Effector memory CD8-positive, alpha-beta T cell (primary cell): ENCODE measurements at regions not wholly inside any gene's neighbourhood (a gene's known extent, or its start where the extent isn't known, plus 50 kb on each side); places are given as distances from the start of the nearest gene placed in this dataset.
"Not testable (repeated sequence)": the region's sequence is repeated elsewhere in the genome, so short reads cannot be mapped to it uniquely, and the experiment has no call there.

Experiments used
- ATAC-seq: fragments of 150-1000 bp; cut with Tn5 transposase; replicated peaks from 2 replicates; pipeline ENCODE4 v1.10.0; 2021; ENCODE audit warnings: mild to moderate bottlenecking, moderate library complexity
- DNase-seq, 3 experiments: peaks; one replicate each; pipeline ENCODE4 v3.0.0; 2021
- H3K27ac Mint-ChIP-seq, 2 donors: one replicate each; pipeline ENCODE4 v1.8.0; 2022; ENCODE audit warnings: mild to moderate bottlenecking in 2 of 2, mixed read lengths in 2 of 2, moderate library complexity in 2 of 2
- H3K27me3 Mint-ChIP-seq, 2 donors: one replicate each; pipeline ENCODE4 v1.8.0; 2022; ENCODE audit warnings: mixed read lengths in 2 of 2
- H3K36me3 Mint-ChIP-seq: one replicate; pipeline ENCODE4 v1.8.0; 2022; ENCODE audit warnings: mild to moderate bottlenecking, moderate library complexity, mixed read lengths; ENCODE audit not compliant: insufficient read depth
- H3K4me1 Mint-ChIP-seq, 2 donors: one replicate each; pipeline ENCODE4 v1.8.0; 2022; ENCODE audit warnings: low read depth in 2 of 2, mixed read lengths in 2 of 2
- H3K4me3 Mint-ChIP-seq, 2 donors: one replicate each; pipeline ENCODE4 v1.8.0; 2022; ENCODE audit warnings: mild to moderate bottlenecking in 2 of 2, mixed read lengths in 2 of 2, moderate library complexity in 2 of 2
- H3K9me3 Mint-ChIP-seq, 2 donors: one replicate each; pipeline ENCODE4 v1.8.0; 2022; ENCODE audit warnings: mixed read lengths in 2 of 2

DNA sequence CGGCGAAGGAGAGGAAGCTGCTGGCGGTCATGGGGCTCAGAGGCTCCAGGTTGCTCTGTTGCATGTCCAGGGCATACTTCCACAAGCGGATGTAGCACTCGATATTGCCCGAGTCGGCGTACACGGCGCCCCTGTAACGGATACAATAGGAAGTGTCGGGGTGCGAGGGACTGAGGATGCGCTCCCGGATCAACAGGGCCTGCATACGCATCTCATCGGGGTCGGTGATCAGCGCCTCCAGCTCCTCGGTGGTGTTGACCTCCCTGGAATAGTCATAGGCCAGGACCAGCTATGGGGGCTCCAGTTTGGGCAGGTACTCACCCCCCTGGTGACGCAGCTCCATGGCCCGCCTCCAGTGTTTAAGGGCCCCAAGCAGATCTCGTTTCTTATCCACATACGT, 150.8 kb downstream of the POTEC start:
- not testable (repeated sequence) for H3K27me3 Mint-ChIP-seq, H3K36me3 Mint-ChIP-seq, H3K4me3 Mint-ChIP-seq, DNase-seq, ATAC-seq, H3K4me1 Mint-ChIP-seq, H3K27ac Mint-ChIP-seq, H3K9me3 Mint-ChIP-seq

DNA sequence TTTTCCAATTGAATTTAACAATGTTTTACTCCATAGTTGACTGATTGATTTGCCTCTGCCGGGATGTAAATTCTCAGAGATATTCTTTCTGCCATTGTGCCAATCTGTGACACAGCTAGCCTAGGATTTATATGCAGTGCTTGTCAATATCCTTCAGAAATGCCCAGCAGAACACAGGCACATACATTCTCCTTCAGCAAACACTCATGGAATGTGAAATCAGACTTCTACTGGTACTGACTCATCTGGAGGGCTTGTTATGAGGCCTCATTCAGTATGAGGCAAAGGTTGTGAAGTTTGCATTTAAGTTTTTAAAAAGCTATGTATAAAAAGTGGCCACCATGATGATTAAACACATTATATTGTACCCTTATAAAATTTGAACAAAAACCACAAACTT, 158.4 kb downstream of the POTEC start:
- not testable (repeated sequence) for DNase-seq

DNA sequence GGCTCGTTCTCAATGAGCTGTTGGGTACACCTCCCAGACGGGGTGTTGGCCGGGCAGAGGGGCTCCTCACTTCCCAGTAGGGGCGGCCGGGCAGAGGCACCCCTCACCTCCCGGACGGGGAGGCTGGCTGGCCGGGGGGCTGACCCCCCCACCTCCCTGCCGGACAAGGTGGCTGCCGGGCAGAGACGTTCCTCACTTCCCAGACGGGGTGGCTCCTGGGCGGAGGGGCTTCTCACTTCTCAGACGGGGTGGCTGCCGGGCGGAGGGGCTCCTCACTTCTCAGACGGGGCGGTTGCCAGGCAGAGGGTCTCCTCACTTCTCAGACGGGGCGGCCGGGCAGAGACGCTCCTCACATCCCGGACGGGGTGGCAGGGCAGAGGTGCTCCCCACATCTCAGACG, 160.7 kb downstream of the POTEC start:
- not testable (repeated sequence) for H3K4me1 Mint-ChIP-seq, H3K9me3 Mint-ChIP-seq, H3K4me3 Mint-ChIP-seq, H3K27ac Mint-ChIP-seq, DNase-seq, H3K36me3 Mint-ChIP-seq, H3K27me3 Mint-ChIP-seq, ATAC-seq

More for the DNA sequence above, 158.4 kb downstream of the POTEC start:
- not testable (repeated sequence) for H3K9me3 Mint-ChIP-seq, ATAC-seq, H3K27ac Mint-ChIP-seq, H3K36me3 Mint-ChIP-seq, H3K4me1 Mint-ChIP-seq, H3K4me3 Mint-ChIP-seq, H3K27me3 Mint-ChIP-seq

DNA sequence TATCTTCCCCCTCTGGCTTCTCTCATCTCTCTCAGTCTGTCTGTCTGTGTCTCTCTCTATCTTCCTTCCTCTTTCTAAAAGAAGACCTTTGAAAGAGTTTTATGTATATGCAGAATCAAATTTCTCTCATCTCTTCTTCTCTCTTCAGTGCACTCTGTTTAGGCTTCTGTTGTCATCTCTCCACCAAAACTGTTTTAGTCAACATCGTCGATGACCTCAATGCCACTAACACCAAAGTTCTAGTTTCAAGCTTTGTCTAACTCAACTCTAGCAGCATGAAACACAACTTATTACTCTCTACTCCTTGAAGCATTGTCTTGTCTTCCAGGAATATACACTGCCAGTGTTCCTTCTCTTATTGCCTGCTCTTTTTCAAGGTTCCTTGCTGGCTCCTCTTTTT, 163.9 kb downstream of the POTEC start:
- not testable (repeated sequence) for H3K27ac Mint-ChIP-seq, H3K27me3 Mint-ChIP-seq, H3K36me3 Mint-ChIP-seq, H3K9me3 Mint-ChIP-seq, ATAC-seq, H3K4me3 Mint-ChIP-seq, H3K4me1 Mint-ChIP-seq, DNase-seq

DNA sequence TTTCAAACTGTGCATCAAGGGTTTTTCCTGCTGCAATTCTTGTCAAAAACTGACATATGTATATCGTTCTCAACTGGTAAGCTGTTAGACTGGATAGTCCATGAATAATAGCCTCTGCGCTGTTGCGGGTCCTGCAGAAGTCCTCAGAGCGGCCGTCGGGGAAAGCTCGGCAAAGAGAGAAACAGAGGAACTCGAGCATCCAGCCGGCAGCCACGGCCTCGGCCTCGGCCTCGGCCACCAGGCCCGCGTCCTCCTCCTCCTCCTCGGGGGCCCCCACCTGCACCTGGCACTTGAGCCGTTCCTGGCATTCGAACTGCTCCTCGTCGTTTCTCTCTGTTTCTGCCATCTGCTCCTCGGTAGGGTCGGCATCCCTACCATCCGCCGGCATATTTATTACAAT, 165.0 kb downstream of the POTEC start:
- not testable (repeated sequence) for ATAC-seq, H3K27ac Mint-ChIP-seq, DNase-seq, H3K27me3 Mint-ChIP-seq, H3K4me3 Mint-ChIP-seq, H3K4me1 Mint-ChIP-seq, H3K36me3 Mint-ChIP-seq, H3K9me3 Mint-ChIP-seq

DNA sequence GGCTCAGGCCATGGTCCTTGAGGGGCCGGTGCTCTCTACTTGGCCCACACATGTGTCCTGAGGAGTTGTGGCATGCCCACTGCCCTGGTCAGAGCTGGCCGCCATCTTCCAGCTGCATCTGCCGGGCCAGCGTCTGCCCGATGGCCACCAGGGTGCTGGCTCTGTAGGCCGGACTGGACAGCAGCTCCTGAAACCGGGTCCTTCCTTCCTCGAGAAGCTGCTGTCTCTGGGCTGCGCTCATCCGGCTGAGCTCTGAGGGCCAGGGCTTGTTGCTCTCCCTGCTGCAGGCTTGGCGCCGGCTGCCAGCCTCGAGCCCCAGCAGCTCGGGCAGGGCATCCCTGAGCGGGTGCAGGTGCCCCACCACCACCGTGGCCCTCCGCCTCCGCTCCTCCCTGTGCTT, 182.1 kb downstream of the POTEC start:
- not testable (repeated sequence) for H3K4me3 Mint-ChIP-seq, DNase-seq, H3K9me3 Mint-ChIP-seq, H3K4me1 Mint-ChIP-seq, ATAC-seq, H3K36me3 Mint-ChIP-seq, H3K27me3 Mint-ChIP-seq, H3K27ac Mint-ChIP-seq

DNA sequence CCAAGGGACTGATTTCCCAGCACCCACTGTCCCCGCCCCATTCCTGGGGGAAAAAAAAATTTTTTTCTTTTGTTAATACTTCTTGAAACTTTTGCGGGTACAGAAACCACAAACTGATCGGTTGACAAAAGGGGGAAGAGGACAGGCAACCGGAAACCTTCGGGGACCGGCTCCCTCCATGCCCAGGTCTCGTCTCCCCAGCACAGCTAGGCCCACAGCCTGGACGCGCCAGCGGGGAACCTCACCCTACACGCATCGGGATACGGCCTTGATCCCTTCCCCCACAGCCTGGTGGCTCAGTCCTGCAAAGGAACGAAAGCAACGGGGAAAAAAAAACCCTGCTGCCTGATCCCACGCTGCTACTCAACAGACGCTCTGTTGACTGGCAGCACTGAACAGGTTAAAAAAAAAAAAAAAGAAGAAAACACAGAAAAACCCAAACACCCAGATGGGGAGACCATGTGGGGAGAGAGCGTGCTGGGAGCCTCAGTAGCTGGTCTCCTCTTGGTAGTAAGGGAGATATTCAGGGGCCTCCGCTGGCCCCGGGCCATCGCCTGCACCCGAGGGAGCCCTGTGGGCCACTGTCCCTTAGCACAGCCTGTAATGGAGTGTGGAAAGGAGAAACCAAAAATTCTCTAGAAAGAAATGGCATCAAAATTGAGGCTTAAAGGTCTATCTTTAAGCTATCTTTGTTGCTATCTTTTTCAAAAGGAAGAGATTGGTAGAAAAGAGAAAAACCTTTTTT, 185.7 kb downstream of the POTEC start:
- not testable (repeated sequence) for H3K9me3 Mint-ChIP-seq, ATAC-seq, H3K27ac Mint-ChIP-seq, H3K4me3 Mint-ChIP-seq, H3K4me1 Mint-ChIP-seq, H3K27me3 Mint-ChIP-seq, DNase-seq, H3K36me3 Mint-ChIP-seq

DNA sequence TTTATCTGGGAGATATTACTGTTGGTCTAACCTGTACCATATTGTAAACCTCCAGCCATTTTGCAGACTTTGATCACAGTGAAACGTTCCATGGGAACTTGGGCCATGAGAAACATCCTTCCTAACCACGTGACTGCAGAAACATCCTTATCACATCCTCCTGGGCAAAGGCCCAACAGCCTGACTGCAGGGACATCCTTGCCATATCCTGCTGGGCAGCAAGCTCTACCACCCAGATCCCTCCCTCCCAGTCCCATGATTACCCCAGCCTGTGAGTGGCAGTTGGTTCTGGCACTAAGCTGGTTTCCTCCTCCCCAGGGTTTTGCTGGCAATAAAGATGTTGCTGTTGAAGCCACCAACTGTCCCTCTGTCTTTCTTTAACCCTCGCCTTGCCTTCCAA, 201.2 kb downstream of the POTEC start:
- H3K27ac Mint-ChIP-seq, H3K9me3 Mint-ChIP-seq, H3K27me3 Mint-ChIP-seq, ATAC-seq, H3K4me1 Mint-ChIP-seq, DNase-seq, H3K36me3 Mint-ChIP-seq, H3K4me3 Mint-ChIP-seq: not testable (repeated sequence)

DNA sequence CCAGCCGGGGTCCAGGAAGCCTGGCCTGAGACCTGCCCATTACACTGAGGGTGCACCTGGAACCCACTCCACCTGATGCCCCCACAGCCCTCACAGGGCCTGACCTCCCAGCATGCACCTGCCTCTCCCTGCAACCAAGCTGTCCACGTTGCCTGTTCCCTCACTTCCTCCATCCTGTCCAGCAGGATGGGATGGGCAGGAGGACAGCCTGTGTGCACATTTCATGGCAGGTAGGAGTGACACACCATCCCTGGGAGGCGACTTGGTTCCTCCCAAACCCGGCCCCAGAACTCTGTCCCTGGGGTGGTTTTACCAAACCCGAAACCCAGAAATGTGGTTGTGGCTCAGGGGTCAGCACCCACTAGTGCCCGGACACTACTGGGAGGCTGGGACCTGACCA, 203.8 kb upstream of the ZNF519 start:
- H3K36me3 Mint-ChIP-seq, H3K4me3 Mint-ChIP-seq, ATAC-seq, DNase-seq, H3K27me3 Mint-ChIP-seq, H3K27ac Mint-ChIP-seq, H3K9me3 Mint-ChIP-seq: not testable (repeated sequence)
- H3K4me1 Mint-ChIP-seq: peaks cover 18 to 19% of the 10 kb centered on the region in 2 donors

DNA sequence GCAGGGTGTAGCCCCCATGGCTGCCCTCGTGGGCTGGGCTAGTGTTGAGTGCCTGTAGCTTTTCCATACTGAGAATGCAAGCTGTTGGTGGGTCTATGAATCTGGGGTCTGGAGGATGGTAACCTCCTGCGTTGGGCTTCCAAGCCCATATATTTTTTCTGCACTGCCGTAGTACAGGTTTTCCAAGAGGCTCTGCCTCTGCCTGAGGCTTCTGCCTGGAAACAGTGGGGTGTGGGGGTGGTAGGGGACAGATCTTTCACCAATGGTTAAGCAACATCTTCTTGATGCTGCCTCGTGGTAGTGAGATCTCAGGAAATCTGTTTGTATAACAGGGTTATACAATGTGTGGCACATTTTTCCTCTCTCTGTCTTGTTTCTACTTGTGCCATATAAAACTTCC, 189.0 kb upstream of the ZNF519 start:
- DNase-seq, H3K27me3 Mint-ChIP-seq, ATAC-seq, H3K4me1 Mint-ChIP-seq, H3K36me3 Mint-ChIP-seq, H3K9me3 Mint-ChIP-seq, H3K27ac Mint-ChIP-seq, H3K4me3 Mint-ChIP-seq: not testable (repeated sequence)

DNA sequence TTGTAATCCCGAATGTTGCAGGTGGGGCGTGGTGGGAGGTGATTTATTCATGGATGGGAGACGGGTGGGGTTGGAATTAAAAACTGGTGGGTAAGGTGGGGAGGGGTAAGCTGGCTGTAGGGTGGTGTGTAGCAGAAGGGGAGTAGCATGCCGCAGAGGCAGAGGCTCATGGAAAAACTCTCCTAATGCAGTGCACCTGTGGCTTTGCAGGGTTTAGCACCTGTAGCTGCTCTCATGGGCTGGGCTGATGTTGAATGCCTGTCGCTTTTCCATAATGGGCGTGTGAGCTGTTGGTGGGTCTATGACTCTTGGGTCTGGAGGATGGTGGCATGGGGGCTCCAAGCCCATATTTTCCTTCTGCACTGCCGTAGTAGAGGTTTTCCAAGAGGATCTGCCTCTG, 169.0 kb upstream of the ZNF519 start:
- H3K4me1 Mint-ChIP-seq, H3K4me3 Mint-ChIP-seq, H3K36me3 Mint-ChIP-seq, H3K27ac Mint-ChIP-seq, H3K27me3 Mint-ChIP-seq, DNase-seq, H3K9me3 Mint-ChIP-seq, ATAC-seq: not testable (repeated sequence)

DNA sequence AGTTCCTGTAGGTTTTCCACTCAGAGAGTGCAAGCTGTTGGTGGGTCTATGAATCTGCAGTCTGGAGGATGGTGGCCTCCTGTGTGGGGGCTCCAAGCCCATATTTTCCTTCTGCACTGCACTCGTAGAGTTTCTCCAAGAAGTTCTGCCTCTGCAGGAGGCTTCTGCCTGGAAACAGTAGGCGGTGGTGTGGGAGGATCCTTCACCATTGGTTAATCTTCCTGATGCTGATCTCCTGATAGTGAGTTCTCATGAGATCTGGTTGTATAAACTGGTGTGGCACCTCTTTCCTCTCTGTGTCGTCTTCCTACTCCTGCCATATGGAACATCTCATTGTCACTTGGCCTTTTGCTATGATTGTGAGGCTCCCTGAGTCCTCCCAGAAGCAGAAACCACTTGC, 162.8 kb upstream of the ZNF519 start:
- not testable (repeated sequence) for H3K4me3 Mint-ChIP-seq, H3K4me1 Mint-ChIP-seq, DNase-seq, H3K27me3 Mint-ChIP-seq, H3K36me3 Mint-ChIP-seq, H3K27ac Mint-ChIP-seq, H3K9me3 Mint-ChIP-seq, ATAC-seq

DNA sequence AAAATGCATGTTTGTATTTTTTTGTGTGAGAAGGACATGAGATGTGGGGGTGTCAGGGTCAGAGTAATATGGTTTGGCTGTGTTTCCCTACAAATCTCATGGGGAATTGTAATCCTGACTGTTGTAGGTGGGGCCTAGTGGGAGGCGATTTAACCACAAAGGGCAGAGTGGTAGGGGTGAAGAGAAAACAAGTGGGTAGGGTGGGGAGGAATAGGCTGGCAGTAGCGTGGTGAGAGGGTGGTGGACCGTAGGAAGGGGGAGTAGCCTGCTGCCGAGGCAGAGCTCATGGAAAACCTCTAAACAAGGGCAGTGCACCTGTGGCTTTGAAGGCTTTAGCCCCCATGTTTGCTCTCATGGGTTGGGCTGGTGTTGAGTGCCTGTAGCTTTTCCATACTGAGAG, 152.8 kb upstream of the ZNF519 start:
- no peak overlapping the region for H3K4me3 Mint-ChIP-seq
- no peaks in the 10 kb centered on the region for H3K9me3 Mint-ChIP-seq
- no peaks in the 10 kb centered on the region for H3K36me3 Mint-ChIP-seq
- H3K27me3 Mint-ChIP-seq: no peaks in the 10 kb centered on the region
- no peak for ATAC-seq
- peaks cover 0 to 5% of the 10 kb centered on the region in 2 donors for H3K4me1 Mint-ChIP-seq
- H3K27ac Mint-ChIP-seq: no peak overlapping the region
- no peak for DNase-seq

DNA sequence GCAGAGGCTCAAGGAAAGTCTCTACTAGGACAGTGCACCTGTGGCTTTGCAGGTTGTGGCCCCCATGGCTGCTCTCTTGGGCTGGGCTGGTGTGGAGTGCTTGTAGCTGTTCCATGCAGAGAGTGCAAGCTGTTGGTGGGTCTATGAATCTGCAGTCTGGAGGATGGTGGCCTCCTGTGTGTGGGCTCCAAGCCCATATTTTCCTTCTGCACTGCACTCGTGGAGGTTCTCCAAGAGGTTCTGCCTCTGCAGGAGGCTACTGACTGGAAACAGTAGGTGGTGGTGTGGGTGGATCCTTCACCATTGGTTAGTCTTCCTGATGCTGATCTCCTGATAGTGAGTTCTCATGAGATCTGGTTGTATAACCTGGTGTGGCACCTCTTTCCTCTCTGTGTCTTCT, 143.2 kb upstream of the ZNF519 start:
- not testable (repeated sequence) for H3K9me3 Mint-ChIP-seq, H3K27me3 Mint-ChIP-seq, DNase-seq, H3K4me1 Mint-ChIP-seq, H3K36me3 Mint-ChIP-seq, ATAC-seq, H3K4me3 Mint-ChIP-seq, H3K27ac Mint-ChIP-seq
